Activated naive CD8-positive, alpha-beta T cell treated with anti-CD3 and anti-CD28 coated beads for 36 hours (primary cell): ENCODE measurements at regions not wholly inside any gene's neighbourhood (a gene's known extent, or its start where the extent isn't known, plus 50 kb on each side); places are given as distances from the start of the nearest gene placed in this dataset.

Experiments used
- DNase-seq: peaks from one replicate; pipeline ENCODE4 v3.0.0; 2021
- H3K27ac Mint-ChIP-seq: one replicate; pipeline ENCODE4 v1.8.0; 2022; ENCODE audit warnings: mild to moderate bottlenecking, moderate library complexity, mixed read lengths
- H3K27me3 Mint-ChIP-seq: one replicate; pipeline ENCODE4 v1.8.0; 2022; ENCODE audit warnings: mild to moderate bottlenecking, mixed read lengths
- H3K36me3 Mint-ChIP-seq: one replicate; pipeline ENCODE4 v1.8.0; 2021; ENCODE audit warnings: mild to moderate bottlenecking, mixed read lengths
- H3K4me1 Mint-ChIP-seq: one replicate; pipeline ENCODE4 v1.8.0; 2021; ENCODE audit warnings: mixed read lengths
- H3K4me3 Mint-ChIP-seq: one replicate; pipeline ENCODE4 v1.8.0; 2022; ENCODE audit warnings: mild to moderate bottlenecking, moderate library complexity, mixed read lengths
- H3K9me3 Mint-ChIP-seq: one replicate; pipeline ENCODE4 v1.8.0; 2022; ENCODE audit warnings: mixed read lengths

- H3K27me3 Mint-ChIP-seq, result no peaks in the 10 kb centered on the region
- no peak overlapping the region for H3K4me3 Mint-ChIP-seq
- H3K36me3 Mint-ChIP-seq, result peaks cover 7% of the 10 kb centered on the region
- H3K4me1 Mint-ChIP-seq, result peaks cover 60% of the 10 kb centered on the region
- peak overlapping the region; percentile 88 for H3K27ac Mint-ChIP-seq
- H3K9me3 Mint-ChIP-seq, result peaks cover 6% of the 10 kb centered on the region
- DNase-seq, result no peak
These were observed 175.8 kb upstream of the DMAC1 start for GRCh38 chr9:7975336-7975735.

GRCh38 chr9:7974335-7974960, 174.9 kb upstream of the DMAC1 start:
- Mint-ChIP-seq H3K4me1 (peaks cover 53% of the 10 kb centered on the region), H3K9me3 (peaks cover 6% of the 10 kb centered on the region), H3K27me3 (no peaks in the 10 kb centered on the region), H3K36me3 (peaks cover 7% of the 10 kb centered on the region), H3K4me3 (peak overlapping the region; percentile 27), H3K27ac (peak overlapping the region; percentile 88)
- DNase-seq, result no peak

GRCh38 chr9:7973123-7973522, 173.5 kb upstream of the DMAC1 start:
- no peaks in the 10 kb centered on the region for H3K27me3 Mint-ChIP-seq
- peaks cover 47% of the 10 kb centered on the region for H3K4me1 Mint-ChIP-seq
- H3K27ac Mint-ChIP-seq, result no peak overlapping the region
- H3K4me3 Mint-ChIP-seq, result no peak overlapping the region
- H3K36me3 Mint-ChIP-seq, result peaks cover 7% of the 10 kb centered on the region
- DNase-seq, result no peak
- peaks cover 6% of the 10 kb centered on the region for H3K9me3 Mint-ChIP-seq

DNA sequence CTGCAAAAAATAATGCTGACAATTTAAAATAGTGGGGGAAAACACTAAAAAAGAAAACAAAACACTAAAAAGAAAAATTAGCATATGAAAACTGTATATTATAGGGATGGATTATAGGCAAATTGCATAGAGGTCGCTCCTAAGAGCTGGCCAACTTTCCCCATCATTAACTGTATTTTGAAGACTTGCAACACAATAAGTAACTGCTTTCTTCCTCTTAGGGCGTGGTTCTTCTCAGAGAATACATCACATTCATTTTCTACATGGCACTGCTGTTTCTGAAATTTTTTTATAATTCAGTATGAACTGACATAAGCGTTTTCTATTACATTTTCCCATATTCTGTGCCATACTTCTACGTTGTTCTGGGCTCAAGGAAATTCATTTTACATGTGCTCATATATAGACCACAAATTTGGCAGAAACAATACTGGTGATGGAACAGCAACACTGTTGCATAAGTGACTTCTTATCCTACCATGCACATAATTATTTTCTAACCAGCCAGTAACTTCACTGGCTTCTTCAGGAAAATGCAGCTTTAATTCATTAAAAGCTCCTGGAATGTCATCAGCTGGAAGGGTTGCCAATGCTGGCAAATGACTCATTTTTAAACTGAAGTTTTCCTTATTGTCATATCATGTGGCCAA, 171.2 kb upstream of the DMAC1 start:
- peaks cover 36% of the 10 kb centered on the region for H3K4me1 Mint-ChIP-seq
- H3K27me3 Mint-ChIP-seq, result no peaks in the 10 kb centered on the region
- H3K9me3 Mint-ChIP-seq, result peaks cover 6% of the 10 kb centered on the region
- peaks cover 4% of the 10 kb centered on the region for H3K36me3 Mint-ChIP-seq
- no peak overlapping the region for H3K4me3 Mint-ChIP-seq
- no peak overlapping the region for H3K27ac Mint-ChIP-seq
- no peak for DNase-seq

- H3K27ac Mint-ChIP-seq, result no peak overlapping the region
- H3K9me3 Mint-ChIP-seq, result peaks cover 1% of the 10 kb centered on the region
- H3K4me1 Mint-ChIP-seq, result peaks cover 16% of the 10 kb centered on the region
- no peak overlapping the region for H3K4me3 Mint-ChIP-seq
- no peak for DNase-seq
- H3K27me3 Mint-ChIP-seq, result no peaks in the 10 kb centered on the region
- H3K36me3 Mint-ChIP-seq, result no peaks in the 10 kb centered on the region
These were observed 169.1 kb upstream of the DMAC1 start for GRCh38 chr9:7968687-7969086.

DNA sequence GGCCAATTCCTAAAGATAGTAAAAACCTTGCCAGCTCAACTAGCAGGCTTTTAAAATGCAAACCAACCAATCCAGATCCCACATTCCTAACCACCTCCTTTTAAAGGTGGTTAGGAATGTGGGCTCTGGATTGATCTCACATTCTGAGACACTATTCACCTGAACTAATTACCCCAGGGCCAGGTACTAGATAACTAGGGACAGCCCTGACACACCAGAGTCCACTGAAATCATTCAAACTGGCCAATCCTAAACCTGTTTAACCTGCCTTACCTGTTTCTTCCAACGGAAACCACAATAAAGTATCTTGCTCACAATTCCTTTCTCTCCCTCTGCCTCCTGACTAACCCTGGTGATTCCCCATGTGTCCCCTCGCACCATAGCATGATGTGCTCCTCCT, 168.3 kb upstream of the DMAC1 start:
- no peak overlapping the region for H3K4me3 Mint-ChIP-seq
- no peak overlapping the region for H3K27ac Mint-ChIP-seq
- no peak for DNase-seq
- H3K27me3 Mint-ChIP-seq, result no peaks in the 10 kb centered on the region
- H3K4me1 Mint-ChIP-seq, result peaks cover 15% of the 10 kb centered on the region
- no peaks in the 10 kb centered on the region for H3K36me3 Mint-ChIP-seq
- peaks cover 1% of the 10 kb centered on the region for H3K9me3 Mint-ChIP-seq

DNA sequence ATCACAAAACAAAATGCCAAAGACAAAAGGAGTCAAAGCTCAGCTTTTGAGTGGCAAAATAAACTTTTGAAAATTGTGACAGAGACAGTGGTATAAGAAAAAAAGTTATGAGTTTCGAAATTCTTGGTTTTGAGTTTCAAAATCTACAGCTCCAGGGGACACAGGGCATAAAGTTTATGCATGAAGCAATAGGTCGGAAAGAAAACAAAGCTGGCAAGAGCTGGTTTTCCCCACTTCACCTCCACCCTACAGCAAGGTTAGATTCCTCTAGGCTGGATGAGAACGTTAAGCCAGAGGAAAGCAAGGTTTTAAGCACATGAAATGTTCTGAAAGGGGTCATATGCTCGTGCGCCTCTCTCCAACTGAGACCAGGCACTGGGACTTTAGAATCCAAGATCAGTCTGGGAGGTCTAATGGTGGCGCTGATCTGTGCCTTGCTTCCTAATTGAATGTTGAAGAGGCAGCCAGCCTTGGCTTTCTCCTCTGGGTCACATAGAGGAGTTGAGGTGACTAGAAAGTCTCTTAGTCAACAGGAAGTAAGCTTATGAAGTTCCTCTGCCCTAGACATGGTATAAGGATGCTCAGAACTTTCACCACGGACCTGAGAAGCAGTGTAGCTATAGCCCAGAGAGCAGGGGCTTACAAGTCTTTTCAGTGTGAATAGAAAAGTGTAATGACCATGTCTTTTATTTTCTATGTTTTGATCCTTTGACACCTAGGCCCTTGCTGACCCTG, 167.7 kb upstream of the DMAC1 start:
- no peaks in the 10 kb centered on the region for H3K36me3 Mint-ChIP-seq
- peaks cover 1% of the 10 kb centered on the region for H3K9me3 Mint-ChIP-seq
- no peak overlapping the region for H3K4me3 Mint-ChIP-seq
- H3K27me3 Mint-ChIP-seq, result no peaks in the 10 kb centered on the region
- no peak for DNase-seq
- no peak overlapping the region for H3K27ac Mint-ChIP-seq
- H3K4me1 Mint-ChIP-seq, result peaks cover 14% of the 10 kb centered on the region

DNA sequence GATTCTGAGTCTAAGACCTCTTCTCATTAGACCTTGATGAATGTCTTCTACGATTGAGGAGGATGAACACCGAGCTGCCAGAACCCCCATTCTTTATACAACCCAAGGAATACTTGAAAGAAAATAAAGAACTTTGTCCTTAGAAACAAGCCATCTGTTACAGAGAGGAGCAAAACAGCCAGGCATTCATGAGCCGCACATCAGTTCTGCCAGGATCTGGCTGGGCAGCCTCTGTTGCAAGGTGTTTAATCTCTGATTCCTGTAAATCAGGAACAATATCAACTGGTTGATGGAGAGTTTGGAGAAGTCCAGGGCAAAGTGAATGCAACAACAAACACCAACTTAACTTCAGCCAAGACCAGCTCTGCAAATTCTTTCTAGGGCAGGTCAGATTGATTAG, 165.5 kb upstream of the DMAC1 start:
- Mint-ChIP-seq H3K36me3 (no peaks in the 10 kb centered on the region), H3K4me3 (no peak overlapping the region), H3K27me3 (no peaks in the 10 kb centered on the region), H3K27ac (no peak overlapping the region), H3K9me3 (no peaks in the 10 kb centered on the region), H3K4me1 (peaks cover 8% of the 10 kb centered on the region)
- no peak for DNase-seq

- Mint-ChIP-seq H3K27ac (no peak overlapping the region), H3K4me3 (no peak overlapping the region), H3K27me3 (no peaks in the 10 kb centered on the region), H3K9me3 (no peaks in the 10 kb centered on the region), H3K36me3 (no peaks in the 10 kb centered on the region), H3K4me1 (peaks cover 16% of the 10 kb centered on the region)
- DNase-seq, result no peak
These were observed 163.4 kb upstream of the DMAC1 start for GRCh38 chr9:7963026-7963425.

DNA sequence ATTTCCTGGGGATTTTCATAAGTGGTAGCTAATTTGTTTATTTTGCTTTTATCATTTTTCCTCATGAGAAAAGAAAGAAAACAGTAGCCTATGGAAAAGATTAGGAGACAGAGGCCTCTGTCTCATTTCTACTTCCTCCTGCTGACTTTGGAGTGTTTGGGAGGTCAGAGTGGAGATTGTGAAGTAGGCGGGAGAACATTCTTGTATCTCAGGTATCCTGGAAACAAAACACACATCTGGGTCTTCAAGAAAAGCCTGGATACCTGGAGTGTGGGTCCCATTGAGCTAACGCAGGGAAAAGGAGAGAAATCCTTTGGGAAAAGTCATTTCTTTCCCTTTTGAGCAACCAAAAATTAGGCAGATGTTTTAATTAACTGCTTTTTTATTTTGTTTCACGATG, 161.5 kb upstream of the DMAC1 start:
- H3K4me1 Mint-ChIP-seq, result peaks cover 9% of the 10 kb centered on the region
- no peak for DNase-seq
- no peaks in the 10 kb centered on the region for H3K27me3 Mint-ChIP-seq
- H3K9me3 Mint-ChIP-seq, result no peaks in the 10 kb centered on the region
- no peak overlapping the region for H3K4me3 Mint-ChIP-seq
- H3K36me3 Mint-ChIP-seq, result no peaks in the 10 kb centered on the region
- no peak overlapping the region for H3K27ac Mint-ChIP-seq

DNA sequence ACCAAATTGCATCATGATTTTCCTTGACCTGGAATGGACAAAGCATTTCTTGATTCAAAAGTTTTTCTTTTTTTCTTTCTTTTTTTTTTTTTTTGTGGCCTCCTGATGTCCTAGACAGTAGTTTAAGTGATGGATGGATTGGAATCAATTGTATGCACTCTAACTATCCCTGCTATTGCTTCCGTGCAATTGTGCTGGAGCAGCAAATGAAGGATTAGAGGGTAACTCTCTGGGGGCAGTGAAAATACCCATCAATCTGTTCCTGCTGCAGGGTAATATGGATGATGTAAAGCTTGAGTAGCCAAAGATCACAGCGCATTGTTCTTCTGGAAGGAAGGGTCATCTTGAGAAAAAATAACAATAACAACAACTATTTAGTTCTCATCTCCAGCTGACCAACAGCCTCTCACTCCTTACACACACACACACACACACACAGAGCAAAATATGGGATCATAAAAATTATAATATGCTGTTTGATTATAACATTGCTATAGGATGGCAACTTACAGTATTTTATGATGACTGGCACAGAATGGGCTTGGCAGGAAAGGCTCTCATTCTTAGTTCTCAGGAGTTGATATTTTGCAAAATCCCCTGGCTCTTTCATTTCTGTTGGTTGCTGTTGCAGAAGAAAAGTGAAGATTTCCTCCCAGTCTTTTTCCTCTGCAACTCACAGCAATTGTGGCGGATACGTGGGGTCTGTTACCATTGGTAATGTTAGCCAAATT, 160.9 kb upstream of the DMAC1 start:
- no peak overlapping the region for H3K4me3 Mint-ChIP-seq
- H3K27me3 Mint-ChIP-seq, result no peaks in the 10 kb centered on the region

GRCh38 chr9:7957803-7958202, 158.2 kb upstream of the DMAC1 start:
- no peaks in the 10 kb centered on the region for H3K36me3 Mint-ChIP-seq

More for the DNA sequence above, 160.9 kb upstream of the DMAC1 start:
- H3K9me3 Mint-ChIP-seq, result no peaks in the 10 kb centered on the region
- no peak for DNase-seq
- H3K36me3 Mint-ChIP-seq, result no peaks in the 10 kb centered on the region
- H3K27ac Mint-ChIP-seq, result no peak overlapping the region
- H3K4me1 Mint-ChIP-seq, result peaks cover 9% of the 10 kb centered on the region

DNA sequence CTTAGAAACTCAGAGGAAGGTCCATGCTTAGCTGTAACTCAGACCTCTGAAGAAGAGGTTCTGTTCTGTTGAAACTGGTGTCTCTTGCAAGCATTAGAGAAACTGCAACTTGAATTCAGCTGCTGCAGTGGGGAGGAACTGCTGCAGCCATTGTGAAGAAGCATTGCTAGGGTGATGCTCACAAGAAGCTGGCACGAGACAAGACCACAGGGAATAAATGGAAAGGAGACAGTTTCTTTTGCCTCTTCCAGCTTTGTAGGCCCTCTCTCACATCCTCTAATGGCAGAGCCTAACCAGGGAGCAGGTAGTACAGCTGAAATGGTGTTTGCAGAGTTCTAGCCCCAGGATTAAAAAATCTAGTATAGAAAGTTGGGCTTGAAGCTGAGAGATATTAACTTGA, 148.0 kb upstream of the DMAC1 start:
- no peaks in the 10 kb centered on the region for H3K27me3 Mint-ChIP-seq
- H3K9me3 Mint-ChIP-seq, result no peaks in the 10 kb centered on the region
- no peak for DNase-seq
- no peak overlapping the region for H3K27ac Mint-ChIP-seq
- no peaks in the 10 kb centered on the region for H3K36me3 Mint-ChIP-seq
- H3K4me3 Mint-ChIP-seq, result no peak overlapping the region
- peaks cover 4% of the 10 kb centered on the region for H3K4me1 Mint-ChIP-seq

More at GRCh38 chr9:7957803-7958202, 158.2 kb upstream of the DMAC1 start:
- DNase-seq, result no peak
- no peaks in the 10 kb centered on the region for H3K27me3 Mint-ChIP-seq
- H3K4me1 Mint-ChIP-seq, result peaks cover 9% of the 10 kb centered on the region
- H3K4me3 Mint-ChIP-seq, result no peak overlapping the region
- no peak overlapping the region for H3K27ac Mint-ChIP-seq
- no peaks in the 10 kb centered on the region for H3K9me3 Mint-ChIP-seq

GRCh38 chr9:7946458-7946857, 146.9 kb upstream of the DMAC1 start:
- DNase-seq, result no peak
- no peaks in the 10 kb centered on the region for H3K36me3 Mint-ChIP-seq
- H3K4me1 Mint-ChIP-seq, result peaks cover 4% of the 10 kb centered on the region
- H3K27ac Mint-ChIP-seq, result no peak overlapping the region
- no peak overlapping the region for H3K4me3 Mint-ChIP-seq
- H3K27me3 Mint-ChIP-seq, result no peaks in the 10 kb centered on the region
- no peaks in the 10 kb centered on the region for H3K9me3 Mint-ChIP-seq

GRCh38 chr9:7944572-7944971, 145.0 kb upstream of the DMAC1 start:
- peaks cover 4% of the 10 kb centered on the region for H3K4me1 Mint-ChIP-seq
- DNase-seq, result no peak
- no peak overlapping the region for H3K4me3 Mint-ChIP-seq
- no peak overlapping the region for H3K27ac Mint-ChIP-seq
- peaks cover 3% of the 10 kb centered on the region for H3K36me3 Mint-ChIP-seq
- peaks cover 5% of the 10 kb centered on the region for H3K9me3 Mint-ChIP-seq
- H3K27me3 Mint-ChIP-seq, result no peaks in the 10 kb centered on the region
